OCI-LY7 (cell line): ENCODE measurements at regions not wholly inside any gene's neighbourhood (a gene's known extent, or its start where the extent isn't known, plus 50 kb on each side); places are given as distances from the start of the nearest gene placed in this dataset.

ENCODE experiments used
- CTCF ChIP-seq: fragments of 200-600 bp; sonication (generic); conservative IDR thresholded peaks from 2 replicates; pipeline ENCODE4 v1.5.1; 2014; ENCODE audit warnings: mild to moderate bottlenecking, antibody characterized with exemption, low read length, moderate library complexity, mixed read lengths
- EZH2phosphoT487 ChIP-seq: fragments of 200-600 bp; sonication (generic); IDR thresholded peaks from 2 replicates; pipeline ENCODE4 v1.6.1; 2018; ENCODE audit warnings: low read depth, borderline replicate concordance, mild to moderate bottlenecking, mixed run types, antibody characterized with exemption, low read length, moderate library complexity, mixed read lengths

DNA sequence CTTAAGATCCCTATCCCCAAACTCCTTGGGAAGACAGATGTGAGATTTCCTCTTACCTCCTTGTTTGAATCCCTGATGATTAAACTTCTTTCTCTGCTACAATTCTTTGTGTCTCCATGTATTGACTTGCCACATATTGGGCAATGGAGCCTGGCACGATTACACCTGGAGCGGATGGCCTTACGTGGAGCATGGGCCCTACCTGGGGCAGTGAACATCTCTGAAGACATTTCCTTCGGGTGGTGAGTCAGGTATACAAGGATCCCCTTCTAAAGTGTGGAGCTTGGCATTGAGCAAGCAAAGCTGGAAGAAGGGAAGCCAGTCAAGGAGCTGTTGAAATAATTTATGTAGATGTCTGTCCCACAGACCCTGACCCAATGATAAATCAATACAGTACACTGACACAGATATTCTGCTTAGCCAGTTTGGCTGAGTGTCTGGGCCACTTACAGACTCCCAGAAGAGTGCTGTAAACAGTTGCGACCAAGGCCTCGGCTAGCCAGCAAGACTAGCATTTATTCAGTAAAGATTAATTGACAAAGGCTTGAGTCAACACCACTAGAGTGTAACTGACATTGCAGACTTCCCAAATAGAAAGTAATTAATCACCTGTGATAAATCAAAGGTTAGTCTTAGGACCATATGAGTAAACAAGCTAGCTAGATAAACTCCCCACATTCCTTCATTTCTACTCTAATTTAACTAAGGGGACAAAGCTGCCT lies 83.1 kb upstream of the KCNK1 start:
- TF ChIP-seq CTCF = no peak
- TF ChIP-seq EZH2phosphoT487 = no peak
